Fibroblast of skin of abdomen (primary cell): ENCODE measurements at regions not wholly inside any gene's neighbourhood (a gene's known extent, or its start where the extent isn't known, plus 50 kb on each side); places are given as distances from the start of the nearest gene placed in this dataset.
A peak's percentile ranks its signal among the peaks of the same experiment; 100 is the strongest.

Source experiments
- DNase-seq: peaks from one replicate; pipeline ENCODE4 v3.0.0-alpha.2; 2013

DNA sequence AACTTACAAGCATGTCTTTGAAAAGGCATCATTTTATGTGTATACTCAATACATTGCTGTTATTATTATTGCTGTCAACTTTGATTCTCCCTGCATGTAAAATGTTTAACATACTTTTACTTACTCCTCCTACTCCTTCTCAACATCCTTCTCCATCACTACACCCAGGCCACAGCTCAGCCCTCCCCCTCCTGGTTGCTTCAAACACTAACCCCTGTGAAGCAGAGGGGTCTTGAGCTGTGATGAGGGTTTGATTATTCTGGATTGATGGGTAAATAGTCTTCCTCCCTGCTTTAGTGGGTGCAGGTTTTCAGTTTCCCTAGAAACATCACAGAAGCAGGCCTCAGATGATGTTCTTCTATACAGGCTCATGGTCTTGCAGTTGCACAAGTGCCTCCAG is 221.0 kb downstream of the OSR1 start:
- no peak for DNase-seq

DNA sequence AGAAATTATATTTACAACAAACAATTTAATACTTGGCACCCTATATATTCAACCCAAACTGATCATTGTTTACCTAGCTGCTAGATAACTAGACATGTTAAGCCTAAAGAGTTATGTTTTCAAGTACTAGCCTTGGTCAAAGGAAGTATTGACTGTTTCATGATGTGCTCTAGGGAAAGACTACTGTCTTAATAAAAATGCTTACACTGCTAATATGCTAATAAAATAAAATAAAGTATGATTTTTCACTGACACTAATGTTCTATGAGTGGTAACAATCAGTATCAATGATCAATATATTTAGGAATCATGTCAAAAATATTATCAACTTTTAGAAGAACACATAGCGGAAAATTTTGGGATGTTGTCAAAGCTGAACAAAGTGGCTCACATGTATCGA is 225.5 kb downstream of the OSR1 start:
- DNase-seq = no peak

DNA sequence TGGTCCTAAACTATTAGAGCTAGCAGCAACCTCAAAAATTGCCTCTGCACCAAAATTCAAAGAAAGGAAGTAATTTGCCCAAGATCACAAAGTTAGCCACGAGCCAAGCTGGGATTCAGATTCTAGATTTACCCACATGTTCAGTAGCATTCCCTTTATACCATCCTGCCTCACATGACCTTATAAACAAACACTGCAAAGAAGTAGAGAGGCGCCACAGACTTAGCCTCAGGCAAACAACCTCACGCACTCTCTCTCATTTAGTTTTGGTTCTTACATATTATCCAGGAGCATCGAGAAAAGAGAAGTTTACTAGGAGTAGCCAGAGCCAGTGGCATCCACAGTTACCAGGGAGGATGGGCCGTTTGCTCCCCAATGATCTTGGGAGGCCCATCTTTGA is 226.6 kb downstream of the OSR1 start:
- no peak for DNase-seq

DNA sequence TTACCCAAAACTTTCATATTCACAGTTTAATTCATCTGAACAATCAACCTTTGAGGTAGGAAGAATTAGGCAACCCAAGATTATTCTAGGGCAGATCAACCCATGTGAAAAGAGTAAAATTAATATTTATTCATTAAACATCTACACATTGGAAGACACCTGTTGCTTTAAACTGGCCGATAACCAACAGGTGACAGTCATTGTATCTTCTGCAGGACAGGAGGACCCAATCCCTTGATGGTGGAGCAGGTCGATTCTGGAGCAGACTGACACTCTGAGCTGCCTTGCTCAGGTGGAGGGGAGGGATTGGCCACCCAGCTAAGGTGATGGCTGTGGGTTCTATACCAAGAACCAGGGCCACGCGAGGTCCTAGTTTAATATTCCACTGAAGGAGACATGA is 230.3 kb downstream of the OSR1 start:
- DNase-seq = no peak

- DNase-seq = no peak
These were observed 230.8 kb downstream of the OSR1 start for GRCh38 chr2:19127616-19128015.

GRCh38 chr2:19125901-19126680 is 232.3 kb downstream of the OSR1 start:
- DNase-seq = no peak

GRCh38 chr2:19124135-19124534 is 234.3 kb downstream of the OSR1 start:
- peak; percentile 81 for DNase-seq

DNA sequence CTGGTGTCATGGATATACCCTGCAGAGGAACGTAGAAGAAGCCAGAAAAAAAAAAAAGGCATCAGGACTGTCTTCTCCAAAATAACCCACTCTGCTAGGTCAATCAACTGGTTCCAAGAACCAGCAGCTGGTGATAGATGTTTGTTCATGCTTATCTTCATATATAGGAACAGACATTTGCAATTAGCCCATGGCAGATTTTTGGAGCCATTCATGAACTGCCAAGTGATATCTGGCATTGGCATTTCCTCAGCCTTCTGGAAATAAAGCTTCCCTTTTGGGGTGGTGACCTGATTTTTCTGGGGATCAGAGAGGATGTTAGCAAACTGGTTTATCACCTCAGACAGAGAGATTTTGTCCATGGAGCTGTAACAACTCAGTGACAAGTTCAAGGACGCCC is 234.9 kb downstream of the OSR1 start:
- DNase-seq = no peak

DNA sequence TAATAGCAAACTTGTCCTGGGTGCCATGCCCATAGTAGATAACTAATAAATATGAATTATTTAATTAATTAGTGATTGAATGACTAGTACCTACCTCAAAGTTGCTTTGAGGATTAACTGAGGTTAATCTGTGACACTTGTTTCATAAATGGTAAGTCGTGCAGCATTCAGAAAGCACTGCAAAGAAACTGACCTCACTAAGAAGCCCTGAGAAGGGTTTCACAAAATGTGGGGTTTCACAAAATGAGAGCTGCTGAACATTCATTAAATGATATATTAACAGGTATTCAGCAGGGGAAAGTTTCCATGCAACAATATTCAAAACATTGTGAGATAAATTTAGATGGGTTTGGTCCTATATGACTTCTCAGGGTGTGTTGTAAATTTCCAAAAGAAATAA is 236.2 kb downstream of the OSR1 start:
- no peak for DNase-seq

DNA sequence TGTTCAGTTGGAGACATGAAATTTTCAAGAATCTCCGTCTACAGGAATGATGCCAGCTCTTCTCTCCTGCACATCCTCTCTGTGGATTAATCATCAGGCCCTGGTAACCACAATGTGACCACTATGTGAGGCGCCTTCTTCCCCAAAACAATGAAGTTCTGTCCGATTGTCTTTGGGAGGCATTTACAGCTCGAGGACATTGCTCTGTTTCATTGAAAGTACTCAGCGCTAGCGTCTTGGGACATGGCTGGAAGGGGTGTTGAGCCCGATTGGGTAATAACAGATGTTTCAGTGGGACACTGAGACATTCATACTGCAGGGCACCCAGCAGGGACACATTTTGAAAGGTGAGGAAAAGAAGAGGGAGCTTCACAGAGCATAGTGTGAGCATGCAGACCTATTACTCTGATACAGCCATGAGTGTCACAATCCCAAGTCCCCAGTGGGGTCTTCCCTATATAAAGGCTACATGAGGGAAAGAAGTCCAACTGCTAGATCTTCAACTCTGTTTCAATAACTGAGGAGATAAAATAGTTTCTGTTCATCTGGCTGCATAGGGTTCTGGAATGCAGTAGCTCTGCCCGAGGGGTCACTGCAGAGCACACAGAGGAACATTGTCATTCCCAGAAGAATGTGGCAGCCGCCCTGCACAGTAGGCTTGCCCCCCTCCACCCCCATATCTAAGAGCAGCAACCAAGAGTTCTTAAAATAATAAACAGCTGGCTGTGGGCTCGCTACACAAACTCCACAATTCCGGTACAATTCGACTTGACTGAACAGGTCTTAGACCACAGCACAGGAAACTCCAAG is 237.3 kb downstream of the OSR1 start:
- peak; percentile 85 for DNase-seq

GRCh38 chr2:19120181-19120580 is 238.2 kb downstream of the OSR1 start:
- DNase-seq = no peak

GRCh38 chr2:19119326-19120001 is 239.0 kb downstream of the OSR1 start:
- no peak for DNase-seq

DNA sequence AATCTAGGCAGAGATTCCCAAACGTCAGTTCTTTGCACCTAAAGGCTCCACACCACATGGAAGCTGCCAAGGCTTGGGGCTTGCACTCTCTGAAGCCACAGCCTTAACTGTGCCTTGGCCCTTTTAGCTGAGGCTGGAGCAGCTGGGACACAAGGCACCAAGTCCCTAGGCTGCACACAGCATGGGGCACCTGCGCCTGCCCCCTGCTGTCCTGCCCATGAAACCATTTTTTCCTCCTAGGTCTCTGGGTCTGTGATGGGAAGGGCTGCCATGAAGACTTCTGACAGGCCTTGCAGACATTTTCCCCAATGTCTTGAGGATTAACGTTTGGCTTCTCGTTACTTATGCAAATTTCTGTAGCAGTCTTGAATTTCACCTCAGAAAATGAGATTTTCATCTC is 241.5 kb downstream of the OSR1 start:
- DNase-seq = no peak

DNA sequence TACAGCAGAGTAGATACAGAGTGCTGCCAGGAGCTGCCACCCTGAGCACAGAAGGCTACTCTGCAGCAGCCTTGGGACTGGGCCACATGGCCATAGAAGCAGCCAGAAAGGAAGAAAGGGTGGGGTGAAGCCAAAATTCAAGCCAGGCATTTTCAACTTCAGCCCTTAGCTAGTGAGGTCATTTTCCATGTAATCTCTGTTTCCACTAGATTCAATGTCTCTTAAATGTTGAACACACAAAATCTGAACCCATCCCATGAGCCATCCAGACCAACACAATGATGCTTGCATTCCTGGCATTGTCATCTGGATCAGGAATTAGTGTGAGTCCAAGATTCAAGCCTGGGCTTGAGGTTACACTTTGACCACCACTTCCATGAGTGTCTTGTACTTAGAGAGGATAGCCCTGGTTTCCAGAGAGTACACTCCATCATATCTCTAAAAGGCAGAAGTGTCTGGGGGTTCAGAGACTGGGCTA is 243.6 kb downstream of the OSR1 start:
- DNase-seq = peak; percentile 52

DNA sequence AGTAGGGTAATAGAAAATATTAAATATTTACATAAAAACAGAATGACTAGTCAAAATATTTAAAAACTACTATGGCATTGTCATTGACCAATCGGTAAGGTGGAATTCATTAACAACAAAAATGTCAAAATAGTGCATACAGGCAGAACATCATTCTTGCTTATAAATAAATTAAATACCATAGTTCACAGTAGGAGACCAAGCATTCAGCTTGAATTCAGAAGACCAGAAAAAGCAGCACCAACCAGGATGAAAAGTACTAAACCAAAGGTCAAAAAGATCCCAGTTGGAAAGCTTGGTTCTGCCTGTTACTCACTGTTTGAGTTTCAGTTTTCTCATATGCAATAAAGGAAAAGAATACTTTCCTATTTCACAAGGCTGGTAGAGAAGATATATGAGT is 244.3 kb downstream of the OSR1 start:
- DNase-seq = no peak

DNA sequence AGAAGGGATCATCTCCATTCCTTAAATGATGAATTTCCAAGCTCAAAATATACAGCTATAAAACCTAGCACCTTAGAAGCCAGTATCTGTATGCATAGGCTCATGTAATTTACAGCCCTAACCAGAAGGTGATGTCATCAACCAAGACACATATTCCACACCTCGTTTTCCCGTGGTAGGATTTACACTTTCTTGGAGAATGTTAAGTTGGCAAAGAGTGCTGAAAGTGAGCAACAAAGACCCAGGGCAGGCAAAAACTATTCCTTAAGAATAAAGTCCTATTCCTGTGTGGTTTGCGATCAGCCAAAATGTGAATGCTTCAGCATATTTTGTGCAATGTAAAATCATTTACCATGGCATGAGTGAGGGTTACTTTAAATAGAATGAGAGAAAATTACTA is 247.1 kb downstream of the OSR1 start:
- DNase-seq = peak; percentile 33

DNA sequence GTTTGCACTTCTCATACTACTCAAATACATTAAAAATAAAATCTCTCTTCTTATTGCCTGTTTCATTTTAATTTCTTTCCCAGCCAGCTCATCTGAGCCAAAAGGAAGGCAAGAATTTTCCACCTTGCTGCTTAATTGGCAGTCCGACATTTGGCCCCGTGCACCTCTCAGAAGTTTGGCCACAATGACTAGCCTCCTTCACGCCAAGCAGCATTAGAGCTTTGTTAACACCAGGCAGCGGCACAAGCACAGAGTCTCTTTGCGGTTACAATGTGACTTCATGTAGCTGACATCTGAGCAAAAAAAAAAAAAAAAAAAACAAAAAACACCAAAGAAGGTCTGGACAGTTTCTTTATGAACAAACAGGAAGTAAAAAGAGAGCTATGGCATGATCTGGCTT is 248.9 kb downstream of the OSR1 start:
- no peak for DNase-seq

DNA sequence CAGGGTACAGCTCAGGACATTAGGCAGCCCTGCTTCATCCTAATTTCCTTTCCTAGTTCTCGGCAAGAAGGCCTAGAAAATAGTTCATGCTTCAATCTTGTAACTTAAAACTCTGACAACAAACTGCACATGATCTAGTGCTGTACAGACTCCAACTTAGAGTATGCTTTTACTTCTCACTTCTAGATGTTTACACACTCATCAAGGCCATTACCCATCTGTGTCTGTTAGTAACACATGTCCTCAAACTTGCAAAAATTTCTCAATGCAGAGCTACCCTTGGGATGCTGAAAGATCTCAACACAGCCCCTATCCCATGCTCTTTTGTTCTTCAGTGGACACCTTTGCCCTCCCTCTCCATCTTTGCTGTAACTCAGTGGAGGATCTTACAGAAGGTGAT is 252.0 kb downstream of the OSR1 start:
- no peak for DNase-seq

DNA sequence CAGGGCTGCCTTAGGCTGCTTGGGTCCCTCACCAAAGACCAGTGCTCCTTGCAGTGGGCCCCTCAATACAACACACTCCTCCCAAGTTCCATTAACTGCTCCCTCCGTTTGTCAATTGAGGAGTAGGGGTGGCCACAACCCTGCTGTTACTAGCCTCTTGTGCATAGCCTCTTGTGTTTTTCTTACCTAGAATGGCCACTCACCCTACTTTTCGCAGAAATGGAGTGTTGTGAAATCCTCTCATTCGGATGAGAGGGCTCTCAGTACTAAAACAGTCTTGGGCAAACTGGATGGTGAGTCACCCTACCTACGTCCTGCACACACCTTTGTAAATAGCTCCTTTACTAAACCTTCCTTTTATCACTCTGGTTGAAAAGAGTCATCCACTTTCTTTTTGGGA is 253.9 kb downstream of the OSR1 start:
- no peak for DNase-seq

DNA sequence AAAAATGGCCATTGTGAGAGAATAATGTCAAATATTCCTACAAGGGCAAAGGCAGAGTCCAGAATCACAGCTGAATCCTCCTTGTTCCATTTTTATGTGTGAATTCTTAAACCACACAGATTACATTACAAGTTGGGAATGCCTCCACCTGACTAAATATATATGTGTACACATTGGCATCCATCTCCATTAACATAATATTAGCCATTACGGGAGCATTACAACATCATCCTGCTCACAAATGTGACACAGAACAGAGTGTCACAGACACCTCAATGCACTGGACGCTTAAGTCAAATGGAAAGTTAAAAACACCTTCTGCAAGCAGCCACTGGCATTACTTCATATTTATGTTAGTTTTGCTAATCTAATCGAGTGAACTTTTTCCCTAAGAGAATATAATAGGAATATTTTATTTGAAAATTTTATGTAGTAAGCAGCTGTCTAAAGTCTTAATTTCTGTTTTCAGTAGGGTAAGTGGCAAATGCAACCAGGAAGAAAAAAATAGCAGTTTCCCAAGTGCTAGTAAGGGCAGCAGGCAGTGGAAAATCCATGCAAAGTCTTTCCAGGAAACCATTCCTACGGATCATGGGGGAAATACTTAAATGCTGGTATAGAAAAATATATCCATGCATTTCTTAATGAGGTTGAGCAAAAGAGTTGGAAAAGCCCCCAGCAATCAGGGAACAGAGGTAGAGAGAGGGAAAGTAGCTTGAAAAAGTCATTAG is 255.6 kb downstream of the OSR1 start:
- no peak for DNase-seq

GRCh38 chr2:19101968-19102367 is 256.5 kb downstream of the OSR1 start:
- no peak for DNase-seq

DNA sequence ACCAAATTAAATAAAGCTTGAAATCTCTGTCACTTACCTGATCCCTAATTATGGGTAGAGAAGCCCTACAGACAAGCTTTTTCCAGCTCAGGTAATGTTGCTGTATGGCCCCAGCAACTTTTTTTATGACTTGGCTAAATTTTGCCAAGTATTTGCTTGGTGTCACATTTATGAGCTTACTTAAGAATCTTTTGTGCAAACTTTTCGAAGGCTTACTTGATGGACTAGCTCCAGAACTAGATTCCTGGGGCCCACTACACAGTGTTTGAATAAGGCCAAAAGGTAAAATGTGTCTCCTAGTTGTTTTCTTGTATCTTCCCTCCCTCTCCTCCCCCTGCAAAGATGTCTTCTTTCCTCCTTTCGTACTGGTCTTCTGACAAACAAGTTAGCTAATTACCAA is 257.9 kb downstream of the OSR1 start:
- DNase-seq = no peak

GRCh38 chr2:19099181-19099580 is 259.2 kb downstream of the OSR1 start:
- DNase-seq = no peak
